Neuronal stem cell (in vitro differentiated cells): ENCODE measurements at regions not wholly inside any gene's neighbourhood (a gene's known extent, or its start where the extent isn't known, plus 50 kb on each side); places are given as distances from the start of the nearest gene placed in this dataset.
A peak's percentile ranks its signal among the peaks of the same experiment; 100 is the strongest.

Source experiments
- DNase-seq: peaks from one replicate; pipeline ENCODE4 v3.0.0-alpha.2; 2013; ENCODE audit warnings: low spot score
- H2AFZ ChIP-seq: one replicate; pipeline ENCODE4 v1.6.1; 2013; ENCODE audit warnings: mild to moderate bottlenecking, low read length, inconsistent platforms
- H2AK5ac ChIP-seq: 2 replicates; pipeline ENCODE4 v1.6.1; 2013; ENCODE audit warnings: low read depth, mild to moderate bottlenecking, inconsistent platforms, low read length, moderate library complexity, mixed read lengths
- H2BK120ac ChIP-seq: 2 replicates; pipeline ENCODE4 v1.6.1; 2013; ENCODE audit warnings: low read depth, mild to moderate bottlenecking, inconsistent platforms, low read length, moderate library complexity, mixed read lengths
- H2BK12ac ChIP-seq: one replicate; pipeline ENCODE4 v1.6.1; 2013; ENCODE audit warnings: low read length, inconsistent platforms
- H2BK15ac ChIP-seq: 2 replicates; pipeline ENCODE4 v1.6.1; 2013; ENCODE audit warnings: mild to moderate bottlenecking, low read length, inconsistent platforms, mixed read lengths
- H2BK5ac ChIP-seq: one replicate; pipeline ENCODE4 v1.6.1; 2013; ENCODE audit warnings: inconsistent platforms, mild to moderate bottlenecking, low read length, moderate library complexity
- H3K14ac ChIP-seq: one replicate; pipeline ENCODE4 v1.6.1; 2013; ENCODE audit warnings: low read length, inconsistent platforms
- H3K18ac ChIP-seq: 2 replicates; pipeline ENCODE4 v1.6.1; 2013; ENCODE audit warnings: low read length, inconsistent platforms
- H3K23ac ChIP-seq: 2 replicates; pipeline ENCODE4 v1.6.1; 2013; ENCODE audit warnings: low read depth, mild to moderate bottlenecking, mixed read lengths, low read length, inconsistent platforms; ENCODE audit not compliant: poor library complexity
- H3K27ac ChIP-seq: replicated peaks from 3 replicates; pipeline ENCODE4 v1.5.1; 2013; ENCODE audit warnings: low read length, inconsistent platforms
- H3K27me3 ChIP-seq, 3 experiments: 2 replicates each; pipeline ENCODE4 v1.6.1; 2013; ENCODE audit warnings: low read length in 3 of 3, mild to moderate bottlenecking in 2 of 3, inconsistent platforms in 1 of 3, low read depth in 1 of 3, mixed read lengths in 1 of 3, moderate library complexity in 1 of 3; ENCODE audit not compliant: control insufficient read depth in 3 of 3, insufficient read depth in 3 of 3
- H3K36me3 ChIP-seq, 2 donors: replicated peaks in 1 of 2; 2 replicates each; pipeline ENCODE4 v1.6.1; 2013; ENCODE audit warnings: low read length in 2 of 2; ENCODE audit not compliant: control insufficient read depth in 2 of 2, insufficient read depth in 2 of 2
- H3K4ac ChIP-seq: 2 replicates; pipeline ENCODE4 v1.6.1; 2013; ENCODE audit warnings: inconsistent platforms, mild to moderate bottlenecking, low read length, moderate library complexity
- H3K4me1 ChIP-seq, 2 donors: 1 replicate in 1 of 2; 2 replicates in 1 of 2; pipeline ENCODE4 v1.6.1; 2013; ENCODE audit warnings: low read length in 2 of 2, low read depth in 1 of 2; ENCODE audit not compliant: control insufficient read depth in 2 of 2, insufficient read depth in 1 of 2
- H3K4me2 ChIP-seq: one replicate; pipeline ENCODE4 v1.6.1; 2013; ENCODE audit warnings: mild to moderate bottlenecking, low read length, inconsistent platforms; ENCODE audit not compliant: insufficient read depth, poor library complexity, severe bottlenecking
- H3K4me3 ChIP-seq, 2 donors: 2 replicates each; pipeline ENCODE4 v1.5.1; 2013; ENCODE audit warnings: low read length in 2 of 2, mild to moderate bottlenecking in 2 of 2, inconsistent platforms in 1 of 2, moderate library complexity in 1 of 2
- H3K79me1 ChIP-seq: one replicate; pipeline ENCODE4 v1.6.1; 2013; ENCODE audit warnings: low read depth, mild to moderate bottlenecking, inconsistent platforms, low read length, moderate library complexity
- H3K9ac ChIP-seq: one replicate; pipeline ENCODE4 v1.6.1; 2013; ENCODE audit warnings: mild to moderate bottlenecking, low read depth, low read length, inconsistent platforms; ENCODE audit not compliant: poor library complexity
- H3K9me3 ChIP-seq, 2 donors: replicated peaks in 1 of 2; 2 replicates each; pipeline versions ENCODE3 to v1.6.1; 2013; ENCODE audit warnings: low read length in 2 of 2, mild to moderate bottlenecking in 2 of 2, inconsistent platforms in 1 of 2, low read depth in 1 of 2, mixed read lengths in 1 of 2, moderate library complexity in 1 of 2; ENCODE audit not compliant: control insufficient read depth in 2 of 2, insufficient read depth in 1 of 2
- H4K8ac ChIP-seq: one replicate; pipeline ENCODE4 v1.6.1; 2013; ENCODE audit warnings: low read depth, mild to moderate bottlenecking, inconsistent platforms, low read length, moderate library complexity
- H4K91ac ChIP-seq: one replicate; pipeline ENCODE4 v1.6.1; 2013; ENCODE audit warnings: low read length, low read depth, mild to moderate bottlenecking, inconsistent platforms; ENCODE audit not compliant: poor library complexity
- WGBS, 2 donors: extraction: QIAGEN DNeasy Blood & Tissue Kit; methylation state at CpG; one replicate each; pipeline ENCODE4 v1.1.7; 2013; ENCODE audit warnings: missing lambda C conversion rate in 2 of 2, mixed read lengths in 1 of 2; ENCODE audit not compliant: insufficient read length in 2 of 2, insufficient replicate concordance in 1 of 2; ENCODE audit errors: extremely low coverage in 2 of 2; 5-methylcytosine and 5-hydroxymethylcytosine counted together

GRCh38 chr7:50217821-50218281 is 86.7 kb upstream of the IKZF1 start:
- no peak overlapping the region for H3K18ac ChIP-seq
- no peak overlapping the region for H2AFZ ChIP-seq
- H3K36me3 ChIP-seq, result no peaks in the 10 kb centered on the region
- no peak overlapping the region for H3K23ac ChIP-seq
- H3K79me1 ChIP-seq, result no peaks in the 10 kb centered on the region
- no peak overlapping the region for H2AK5ac ChIP-seq
- no peak overlapping the region for H3K9ac ChIP-seq
- H3K4me3 ChIP-seq, result no peak overlapping the region
- peaks cover 0 to 3% of the 10 kb centered on the region in 2 donors for H3K9me3 ChIP-seq
- no peak for DNase-seq
- H2BK120ac ChIP-seq, result no peak overlapping the region
- no peak overlapping the region for H2BK5ac ChIP-seq
- no CpG with 5 or more reads among the region's 4 CpGs for WGBS, 2 donors
- no peak overlapping the region for H2BK12ac ChIP-seq
- H3K27ac ChIP-seq, result no peak overlapping the region
- no peak overlapping the region for H4K91ac ChIP-seq
- H3K4me2 ChIP-seq, result no peak overlapping the region
- no peak overlapping the region for H3K14ac ChIP-seq
- H2BK15ac ChIP-seq, result no peak overlapping the region
- H3K4me1 ChIP-seq, result no peaks in the 10 kb centered on the region
- peaks cover 0 to 2% (median 0%) of the 10 kb centered on the region in 3 experiments for H3K27me3 ChIP-seq
- no peak overlapping the region for H4K8ac ChIP-seq
- no peak overlapping the region for H3K4ac ChIP-seq

GRCh38 chr7:50217401-50217800 is 87.1 kb upstream of the IKZF1 start:
- H3K4me2 ChIP-seq, result no peak overlapping the region
- no CpG with 5 or more reads among the region's 4 CpGs for WGBS, 2 donors

GRCh38 chr7:50216626-50217025 is 87.9 kb upstream of the IKZF1 start:
- H2BK120ac ChIP-seq, result no peak overlapping the region
- no peak overlapping the region for H3K23ac ChIP-seq
- WGBS, 2 donors, result no CpG with 5 or more reads among the region's 5 CpGs
- H3K36me3 ChIP-seq, result no peaks in the 10 kb centered on the region
- no peak overlapping the region for H3K4ac ChIP-seq
- no peaks in the 10 kb centered on the region for H3K4me1 ChIP-seq
- H2AFZ ChIP-seq, result no peak overlapping the region
- H2BK12ac ChIP-seq, result no peak overlapping the region
- no peak overlapping the region for H3K14ac ChIP-seq
- H3K9me3 ChIP-seq, result peaks cover 0 to 3% of the 10 kb centered on the region in 2 donors
- H3K9ac ChIP-seq, result no peak overlapping the region
- no peak overlapping the region for H4K8ac ChIP-seq
- no peak overlapping the region for H3K18ac ChIP-seq
- no peak for DNase-seq
- no peak overlapping the region for H2BK5ac ChIP-seq
- no peak overlapping the region for H3K27ac ChIP-seq
- no peak overlapping the region for H4K91ac ChIP-seq
- H3K4me2 ChIP-seq, result no peak overlapping the region
- no peak overlapping the region for H3K4me3 ChIP-seq
- H3K27me3 ChIP-seq, result peaks cover 0 to 2% (median 0%) of the 10 kb centered on the region in 3 experiments
- H2BK15ac ChIP-seq, result no peak overlapping the region
- no peak overlapping the region for H2AK5ac ChIP-seq
- no peaks in the 10 kb centered on the region for H3K79me1 ChIP-seq

More at GRCh38 chr7:50217401-50217800, 87.1 kb upstream of the IKZF1 start:
- no peak overlapping the region for H4K8ac ChIP-seq
- H2AK5ac ChIP-seq, result no peak overlapping the region
- no peak overlapping the region for H3K9ac ChIP-seq
- no peak overlapping the region for H3K18ac ChIP-seq
- no peak overlapping the region for H2BK120ac ChIP-seq
- no peaks in the 10 kb centered on the region for H3K79me1 ChIP-seq
- no peak overlapping the region for H2BK5ac ChIP-seq
- H3K27me3 ChIP-seq, result peaks cover 0 to 2% (median 0%) of the 10 kb centered on the region in 3 experiments
- peaks cover 0 to 3% of the 10 kb centered on the region in 2 donors for H3K9me3 ChIP-seq
- H2BK12ac ChIP-seq, result no peak overlapping the region
- DNase-seq, result no peak
- no peak overlapping the region for H4K91ac ChIP-seq
- no peak overlapping the region for H3K4ac ChIP-seq
- H3K4me1 ChIP-seq, result no peaks in the 10 kb centered on the region
- no peak overlapping the region for H3K27ac ChIP-seq
- H3K36me3 ChIP-seq, result no peaks in the 10 kb centered on the region
- H3K14ac ChIP-seq, result no peak overlapping the region
- H2BK15ac ChIP-seq, result no peak overlapping the region
- H2AFZ ChIP-seq, result no peak overlapping the region
- no peak overlapping the region for H3K4me3 ChIP-seq
- H3K23ac ChIP-seq, result no peak overlapping the region

- no peak overlapping the region for H3K27ac ChIP-seq
- no peak overlapping the region for H2AK5ac ChIP-seq
- H3K14ac ChIP-seq, result peak overlapping the region; percentile 17
- no peak overlapping the region for H2BK5ac ChIP-seq
- no peak overlapping the region for H3K9ac ChIP-seq
- H3K4me2 ChIP-seq, result no peak overlapping the region
- H3K27me3 ChIP-seq, result no peaks in the 10 kb centered on the region
- no peak overlapping the region for H3K4ac ChIP-seq
- H3K9me3 ChIP-seq, result no peaks in the 10 kb centered on the region
- H2BK15ac ChIP-seq, result no peak overlapping the region
- no peaks in the 10 kb centered on the region for H3K36me3 ChIP-seq
- H3K79me1 ChIP-seq, result no peaks in the 10 kb centered on the region
- no CpG with 5 or more reads among the region's 8 CpGs for WGBS, 2 donors
- H3K18ac ChIP-seq, result no peak overlapping the region
- H2BK12ac ChIP-seq, result no peak overlapping the region
- no peak overlapping the region for H2AFZ ChIP-seq
- no peak overlapping the region for H3K23ac ChIP-seq
- no peak overlapping the region for H2BK120ac ChIP-seq
- H4K91ac ChIP-seq, result no peak overlapping the region
- H3K4me1 ChIP-seq, result no peaks in the 10 kb centered on the region
- H4K8ac ChIP-seq, result no peak overlapping the region
- H3K4me3 ChIP-seq, result no peak overlapping the region
- no peak for DNase-seq
Observed at GRCh38 chr7:50214771-50215170, 89.7 kb upstream of the IKZF1 start.
